Neural cell (in vitro differentiated cells): ENCODE measurements at regions not wholly inside any gene's neighbourhood (a gene's known extent, or its start where the extent isn't known, plus 50 kb on each side); places are given as distances from the start of the nearest gene placed in this dataset.

Experiments
- H2AFZ ChIP-seq: fragments of 200-600, 300-800 bp; sonication (generic), shearing (Covaris generic); 2 replicates; pipeline ENCODE4 v1.6.0; 2014; ENCODE audit warnings: low read depth, mild to moderate bottlenecking, antibody characterized with exemption, low read length, moderate library complexity
- H3F3A ChIP-seq: fragments of 200-600 bp; shearing (Covaris generic); 2 replicates; pipeline ENCODE4 v1.6.1; 2016; ENCODE audit warnings: mild to moderate bottlenecking, moderate library complexity, mixed read lengths, antibody characterized with exemption, low read length; ENCODE audit not compliant: insufficient read depth, poor library complexity, severe bottlenecking
- H3K27ac ChIP-seq: fragments of 200-600, 300-800 bp; sonication (generic), shearing (Covaris generic); 2 replicates; pipeline ENCODE4 v1.5.1; 2014; ENCODE audit warnings: mild to moderate bottlenecking, low read length, moderate library complexity
- H3K27me3 ChIP-seq: fragments of 300-800, 200-600 bp; sonication (generic), shearing (Covaris generic); 2 replicates; pipeline ENCODE4 v1.6.0; 2014; ENCODE audit warnings: mild to moderate bottlenecking, low read depth, low read length, moderate library complexity; ENCODE audit not compliant: insufficient read depth
- H3K36me3 ChIP-seq: fragments of 300-800, 200-600 bp; sonication (generic), shearing (Covaris generic); 2 replicates; pipeline ENCODE4 v1.5.1; 2014; ENCODE audit warnings: mild to moderate bottlenecking, antibody characterized with exemption, low read length, moderate library complexity; ENCODE audit not compliant: insufficient read depth
- H3K4me2 ChIP-seq: fragments of 300-800, 200-600 bp; sonication (generic), shearing (Covaris generic); 2 replicates; pipeline ENCODE4 v1.6.0; 2014; ENCODE audit warnings: mild to moderate bottlenecking, low read length
- H3K4me3 ChIP-seq: fragments of 300-800, 200-600 bp; sonication (generic), shearing (Covaris generic); 2 replicates; pipeline ENCODE4 v1.5.1; 2014; ENCODE audit warnings: mild to moderate bottlenecking, low read length, moderate library complexity
- H3K79me2 ChIP-seq: fragments of 200-600 bp; shearing (Covaris generic); replicated peaks from 2 replicates; pipeline ENCODE4 v1.6.0; 2014; ENCODE audit warnings: mild to moderate bottlenecking, low read length, moderate library complexity; ENCODE audit not compliant: insufficient read depth
- H3K9ac ChIP-seq: fragments of 300-800, 200-600 bp; sonication (generic), shearing (Covaris generic); 2 replicates; pipeline ENCODE4 v1.6.1; 2016; ENCODE audit warnings: mild to moderate bottlenecking, low read length, mixed read lengths
- H3K9me2 ChIP-seq: fragments of 200-600 bp; shearing (Covaris generic); 2 replicates; pipeline ENCODE4 v1.6.1; 2016; ENCODE audit warnings: mild to moderate bottlenecking, low read length, mixed read lengths; ENCODE audit not compliant: insufficient read depth
- H3K9me3 ChIP-seq: fragments of 200-600, 300-800 bp; sonication (generic), shearing (Covaris generic); 2 replicates; pipeline ENCODE4 v1.6.1; 2016; ENCODE audit warnings: mild to moderate bottlenecking, mixed run types, low read length, moderate library complexity, mixed read lengths
- H4K20me1 ChIP-seq: fragments of 200-600 bp; shearing (Covaris generic); 2 replicates; pipeline ENCODE4 v1.6.1; 2016; ENCODE audit warnings: mild to moderate bottlenecking, mixed run types; ENCODE audit not compliant: insufficient read depth
- CTCF ChIP-seq: fragments of 450-650 bp; IDR thresholded peaks from 2 replicates; pipeline ENCODE4 v1.5.1; 2014; ENCODE audit warnings: antibody characterized with exemption, mild to moderate bottlenecking, moderate library complexity; ENCODE audit not compliant: poor library complexity, severe bottlenecking
- EP300 ChIP-seq: fragments of 450-650 bp; conservative IDR thresholded peaks from 2 replicates; pipeline ENCODE4 v1.6.1; 2014; ENCODE audit warnings: antibody characterized with exemption, mild to moderate bottlenecking, moderate library complexity; ENCODE audit not compliant: poor library complexity, severe bottlenecking
- EZH2 ChIP-seq: fragments of 200-600, 300-800 bp; shearing (Covaris generic), sonication (generic); IDR thresholded peaks from 2 replicates; pipeline ENCODE4 v1.6.1; 2014; ENCODE audit warnings: antibody characterized with exemption, low read length, borderline replicate concordance, mild to moderate bottlenecking; ENCODE audit not compliant: insufficient read depth, poor library complexity, severe bottlenecking
- MXI1 ChIP-seq: fragments of 450-650 bp; conservative IDR thresholded peaks from 2 replicates; pipeline ENCODE4 v1.6.1; 2014; ENCODE audit warnings: antibody characterized with exemption, mild to moderate bottlenecking; ENCODE audit not compliant: poor library complexity, severe bottlenecking
- POLR2AphosphoS5 ChIP-seq: IDR thresholded peaks from 2 replicates; pipeline ENCODE4 v1.6.1; 2012
- RAD21 ChIP-seq: fragments of 450-650 bp; conservative IDR thresholded peaks from 2 replicates; pipeline ENCODE4 v1.6.1; 2014; ENCODE audit warnings: antibody characterized with exemption, mild to moderate bottlenecking, moderate library complexity
- REST ChIP-seq: IDR thresholded peaks from 2 replicates; pipeline ENCODE4 v1.6.1; 2012; ENCODE audit warnings: borderline replicate concordance
- SMC3 ChIP-seq: fragments of 450-650 bp; conservative IDR thresholded peaks from 2 replicates; pipeline ENCODE4 v1.6.1; 2014; ENCODE audit warnings: antibody characterized with exemption, mild to moderate bottlenecking, moderate library complexity; ENCODE audit not compliant: poor library complexity
- TAF1 ChIP-seq: IDR thresholded peaks from 2 replicates; pipeline ENCODE4 v1.6.1; 2012; ENCODE audit warnings: low read depth

DNA sequence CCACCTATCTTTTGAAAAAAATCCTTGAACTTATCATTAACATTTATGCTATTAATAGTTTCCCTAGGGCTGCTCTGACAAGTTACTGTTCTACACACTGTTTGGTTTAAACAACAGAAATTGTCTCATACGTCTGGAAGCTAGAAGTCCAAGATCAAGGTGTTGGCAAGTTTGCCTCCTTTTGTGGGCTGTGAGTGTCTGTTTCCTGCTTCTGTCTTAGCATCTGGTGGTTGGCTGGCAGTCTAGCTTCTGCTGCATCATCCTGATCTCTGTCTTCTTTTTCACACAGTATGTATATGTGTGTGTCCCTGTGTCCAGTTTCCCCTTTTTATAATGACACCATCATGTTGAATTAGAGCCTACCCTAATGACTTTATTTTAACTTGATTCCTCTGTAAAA, 154.8 kb downstream of the RPS12 start:
- no peak overlapping the region for H3K27ac ChIP-seq
- no peaks in the 10 kb centered on the region for H3F3A ChIP-seq
- H3K4me2 ChIP-seq, result no peak overlapping the region
- no peak overlapping the region for H3K9ac ChIP-seq
- TF ChIP-seq EZH2 (no peak), RAD21 (no peak), TAF1 (no peak), MXI1 (no peak), SMC3 (no peak), EP300 (no peak), POLR2AphosphoS5 (no peak), REST (no peak), CTCF (no peak)
- no peak overlapping the region for H3K4me3 ChIP-seq
- H3K36me3 ChIP-seq, result no peaks in the 10 kb centered on the region
- H3K79me2 ChIP-seq, result no peaks in the 10 kb centered on the region
- H3K9me3 ChIP-seq, result no peaks in the 10 kb centered on the region
- H3K27me3 ChIP-seq, result no peaks in the 10 kb centered on the region
- no peaks in the 10 kb centered on the region for H3K9me2 ChIP-seq
- H2AFZ ChIP-seq, result no peak overlapping the region
- no peaks in the 10 kb centered on the region for H4K20me1 ChIP-seq

DNA sequence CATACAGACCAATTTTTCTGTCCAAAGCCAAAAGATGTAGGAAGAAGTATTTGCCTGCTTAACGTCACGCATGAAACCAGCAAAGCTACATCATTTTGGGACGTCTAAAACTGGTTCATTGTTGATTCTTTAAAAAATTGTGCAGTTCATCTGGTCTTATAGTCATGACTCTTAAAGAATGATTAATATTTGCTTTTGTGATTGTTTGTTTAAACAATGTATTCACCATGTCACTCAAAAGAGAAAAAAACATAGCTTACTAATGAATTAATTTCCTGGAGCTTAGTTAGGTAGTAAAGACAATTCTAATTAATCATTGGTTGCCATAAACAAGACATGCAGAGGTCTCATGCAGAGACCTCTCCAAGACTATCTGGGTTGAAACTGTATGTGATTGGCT, 157.3 kb downstream of the RPS12 start:
- Histone ChIP-seq H3K27ac (no peak overlapping the region), H3K36me3 (no peaks in the 10 kb centered on the region), H3K9me3 (no peaks in the 10 kb centered on the region), H2AFZ (no peak overlapping the region), H3K4me2 (no peak overlapping the region), H3K9me2 (no peaks in the 10 kb centered on the region), H4K20me1 (no peaks in the 10 kb centered on the region), H3F3A (no peaks in the 10 kb centered on the region), H3K79me2 (no peaks in the 10 kb centered on the region), H3K27me3 (no peaks in the 10 kb centered on the region), H3K9ac (no peak overlapping the region), H3K4me3 (no peak overlapping the region)
- TF ChIP-seq MXI1, result no peak

- TF ChIP-seq POLR2AphosphoS5 (no peak), RAD21 (no peak), TAF1 (no peak)
- Histone ChIP-seq H3K9ac (no peak overlapping the region), H3K4me3 (no peak overlapping the region), H3K9me2 (no peaks in the 10 kb centered on the region), H3K4me2 (no peak overlapping the region), H3K36me3 (no peaks in the 10 kb centered on the region), H3F3A (no peaks in the 10 kb centered on the region), H3K79me2 (no peaks in the 10 kb centered on the region), H3K9me3 (no peaks in the 10 kb centered on the region), H3K27me3 (no peaks in the 10 kb centered on the region), H3K27ac (no peak overlapping the region), H2AFZ (no peak overlapping the region), H4K20me1 (no peaks in the 10 kb centered on the region)
Measured at GRCh38 chr6:132972254-132972653, 157.9 kb downstream of the RPS12 start.
